ENCODE measurements at regions not wholly inside any gene's neighbourhood (a gene's known extent, or its start where the extent isn't known, plus 50 kb on each side); places are given as distances from the start of the nearest gene placed in this dataset.

- no peak overlapping the region for H3K27ac ChIP-seq
- no peak for TF ChIP-seq CTCF (IDR thresholded peaks at IDR 0.05)
- no peak overlapping the region for H3K4me2 ChIP-seq (ENCODE audit: low read length)
- no peaks in the 10 kb centered on the region for H3K36me3 ChIP-seq (ENCODE audit: control insufficient read depth, insufficient read depth, low read length)
- no peaks in the 10 kb centered on the region for H3K79me2 ChIP-seq
- H3K9ac ChIP-seq = no peak overlapping the region
- H3K27me3 ChIP-seq (ENCODE audit: control insufficient read depth, insufficient read depth, low read length) = no peaks in the 10 kb centered on the region
- no peak overlapping the region for H3K4me3 ChIP-seq (ENCODE audit: low read depth, low read length)
- H3K9me3 ChIP-seq (ENCODE audit: control insufficient read depth, low read length) = no peaks in the 10 kb centered on the region
- H2AFZ ChIP-seq = no peak overlapping the region
- no peaks in the 10 kb centered on the region for H3K4me1 ChIP-seq
These were observed 81.4 kb upstream of the GATA6 start for GRCh38 chr18:22088029-22088428.

- no peak overlapping the region for H3K27ac ChIP-seq
- TF ChIP-seq CTCF (IDR thresholded peaks at IDR 0.05) = no peak
- H2AFZ ChIP-seq = no peak overlapping the region
These were observed 80.3 kb upstream of the GATA6 start for GRCh38 chr18:22088996-22089640.

GRCh38 chr18:22091341-22091740, 78.0 kb upstream of the GATA6 start:
- Histone ChIP-seq H3K4me3 (ENCODE audit: low read depth, low read length) (no peak overlapping the region), H3K9ac (no peak overlapping the region), H3K4me2 (ENCODE audit: low read length) (no peak overlapping the region), H3K79me2 (no peaks in the 10 kb centered on the region), H3K4me1 (no peaks in the 10 kb centered on the region), H3K36me3 (ENCODE audit: control insufficient read depth, insufficient read depth, low read length) (no peaks in the 10 kb centered on the region), H3K27ac (no peak overlapping the region), H2AFZ (no peak overlapping the region), H3K27me3 (ENCODE audit: control insufficient read depth, insufficient read depth, low read length) (no peaks in the 10 kb centered on the region), H3K9me3 (ENCODE audit: control insufficient read depth, low read length) (no peaks in the 10 kb centered on the region)
- no peak for TF ChIP-seq CTCF (IDR thresholded peaks at IDR 0.05)

More at GRCh38 chr18:22088996-22089640, 80.3 kb upstream of the GATA6 start:
- Histone ChIP-seq H3K4me3 (ENCODE audit: low read depth, low read length) (no peak overlapping the region), H3K9me3 (ENCODE audit: control insufficient read depth, low read length) (no peaks in the 10 kb centered on the region), H3K36me3 (ENCODE audit: control insufficient read depth, insufficient read depth, low read length) (no peaks in the 10 kb centered on the region), H3K4me2 (ENCODE audit: low read length) (no peak overlapping the region), H3K27me3 (ENCODE audit: control insufficient read depth, insufficient read depth, low read length) (no peaks in the 10 kb centered on the region), H3K9ac (no peak overlapping the region), H3K4me1 (no peaks in the 10 kb centered on the region), H3K79me2 (no peaks in the 10 kb centered on the region)

- Histone ChIP-seq H3K9me3 (ENCODE audit: control insufficient read depth, low read length) (no peaks in the 10 kb centered on the region), H3K9ac (no peak overlapping the region), H3K4me3 (ENCODE audit: low read depth, low read length) (no peak overlapping the region), H3K36me3 (ENCODE audit: control insufficient read depth, insufficient read depth, low read length) (no peaks in the 10 kb centered on the region), H3K4me1 (no peaks in the 10 kb centered on the region), H3K79me2 (no peaks in the 10 kb centered on the region), H3K4me2 (ENCODE audit: low read length) (no peak overlapping the region), H3K27ac (no peak overlapping the region), H2AFZ (no peak overlapping the region), H3K27me3 (ENCODE audit: control insufficient read depth, insufficient read depth, low read length) (no peaks in the 10 kb centered on the region)
- TF ChIP-seq CTCF (IDR thresholded peaks at IDR 0.05) = no peak
These were observed 75.5 kb upstream of the GATA6 start for GRCh38 chr18:22093731-22094357.

- Histone ChIP-seq H3K27me3 (ENCODE audit: control insufficient read depth, insufficient read depth, low read length) (no peaks in the 10 kb centered on the region), H3K79me2 (no peaks in the 10 kb centered on the region), H3K27ac (no peak overlapping the region), H3K4me3 (ENCODE audit: low read depth, low read length) (no peak overlapping the region), H3K9me3 (ENCODE audit: control insufficient read depth, low read length) (no peaks in the 10 kb centered on the region), H3K36me3 (ENCODE audit: control insufficient read depth, insufficient read depth, low read length) (no peaks in the 10 kb centered on the region), H3K4me1 (no peaks in the 10 kb centered on the region), H3K9ac (no peak overlapping the region), H2AFZ (no peak overlapping the region), H3K4me2 (ENCODE audit: low read length) (no peak overlapping the region)
- TF ChIP-seq CTCF (IDR thresholded peaks at IDR 0.05) = no peak
These were observed 75.0 kb upstream of the GATA6 start for GRCh38 chr18:22094358-22094734.

Data from parathyroid adenoma (tissue), 2 donors.